OCI-LY7 (cell line): ENCODE measurements at regions not wholly inside any gene's neighbourhood (a gene's known extent, or its start where the extent isn't known, plus 50 kb on each side); places are given as distances from the start of the nearest gene placed in this dataset.

Experiments used
- EZH2phosphoT487 ChIP-seq: fragments of 200-600 bp; sonication (generic); IDR thresholded peaks from 2 replicates; pipeline ENCODE4 v1.6.1; 2018; ENCODE audit warnings: low read depth, borderline replicate concordance, mild to moderate bottlenecking, mixed run types, antibody characterized with exemption, low read length, moderate library complexity, mixed read lengths
- TF ChIP-seq, protein P1 (sequence below): fragments of 200-600 bp; sonication (generic); conservative IDR thresholded peaks from 2 replicates; pipeline ENCODE4 v1.5.1; 2014; ENCODE audit warnings: mild to moderate bottlenecking, antibody characterized with exemption, low read length, moderate library complexity, mixed read lengths

- TF ChIP-seq, protein P1, sequence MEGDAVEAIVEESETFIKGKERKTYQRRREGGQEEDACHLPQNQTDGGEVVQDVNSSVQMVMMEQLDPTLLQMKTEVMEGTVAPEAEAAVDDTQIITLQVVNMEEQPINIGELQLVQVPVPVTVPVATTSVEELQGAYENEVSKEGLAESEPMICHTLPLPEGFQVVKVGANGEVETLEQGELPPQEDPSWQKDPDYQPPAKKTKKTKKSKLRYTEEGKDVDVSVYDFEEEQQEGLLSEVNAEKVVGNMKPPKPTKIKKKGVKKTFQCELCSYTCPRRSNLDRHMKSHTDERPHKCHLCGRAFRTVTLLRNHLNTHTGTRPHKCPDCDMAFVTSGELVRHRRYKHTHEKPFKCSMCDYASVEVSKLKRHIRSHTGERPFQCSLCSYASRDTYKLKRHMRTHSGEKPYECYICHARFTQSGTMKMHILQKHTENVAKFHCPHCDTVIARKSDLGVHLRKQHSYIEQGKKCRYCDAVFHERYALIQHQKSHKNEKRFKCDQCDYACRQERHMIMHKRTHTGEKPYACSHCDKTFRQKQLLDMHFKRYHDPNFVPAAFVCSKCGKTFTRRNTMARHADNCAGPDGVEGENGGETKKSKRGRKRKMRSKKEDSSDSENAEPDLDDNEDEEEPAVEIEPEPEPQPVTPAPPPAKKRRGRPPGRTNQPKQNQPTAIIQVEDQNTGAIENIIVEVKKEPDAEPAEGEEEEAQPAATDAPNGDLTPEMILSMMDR = no peak
- no peak for TF ChIP-seq EZH2phosphoT487
These were observed 220.2 kb upstream of the MVB12B start for GRCh38 chr9:126106404-126106803.
